SW 1271 (cell line): ENCODE measurements at regions not wholly inside any gene's neighbourhood (a gene's known extent, or its start where the extent isn't known, plus 50 kb on each side); places are given as distances from the start of the nearest gene placed in this dataset.
"Not testable (repeated sequence)": the region's sequence is repeated elsewhere in the genome, so short reads cannot be mapped to it uniquely, and the experiment has no call there.

ENCODE experiments used
- DNase-seq, 2 experiments: peaks; one replicate each; lab custom pipeline; 2025; lab: John Stamatoyannopoulos, UW

- DNase-seq, result no peak
These were observed 192.6 kb upstream of the E2F8 start for GRCh38 chr11:19433367-19433766.

- no peak for DNase-seq
These were observed 191.8 kb upstream of the E2F8 start for GRCh38 chr11:19432370-19433061.

- DNase-seq, result no peak
These were observed 190.1 kb upstream of the E2F8 start for GRCh38 chr11:19430754-19431398.

GRCh38 chr11:19430346-19430745, 189.6 kb upstream of the E2F8 start:
- DNase-seq, result no peak

GRCh38 chr11:19429108-19429760, 188.5 kb upstream of the E2F8 start:
- no peak for DNase-seq

- DNase-seq, result no peak
These were observed 187.7 kb upstream of the E2F8 start for GRCh38 chr11:19428206-19429002.

- DNase-seq, result no peak
These were observed 186.1 kb upstream of the E2F8 start for GRCh38 chr11:19426756-19427403.

- DNase-seq, result no peak
These were observed 185.4 kb upstream of the E2F8 start for GRCh38 chr11:19426011-19426755.

GRCh38 chr11:19422276-19422675, 181.5 kb upstream of the E2F8 start:
- DNase-seq, result no peak

- no peak for DNase-seq
These were observed 180.3 kb upstream of the E2F8 start for GRCh38 chr11:19420868-19421533.

- DNase-seq, result no peak
These were observed 179.1 kb upstream of the E2F8 start for GRCh38 chr11:19419808-19420207.

- DNase-seq, result no peak
These were observed 178.4 kb upstream of the E2F8 start for GRCh38 chr11:19419021-19419750.

GRCh38 chr11:19418221-19418620, 177.5 kb upstream of the E2F8 start:
- no peak for DNase-seq

- DNase-seq, result not testable (repeated sequence)
These were observed 171.3 kb upstream of the E2F8 start for GRCh38 chr11:19412070-19412469.

- DNase-seq, result no peak
These were observed 169.3 kb upstream of the E2F8 start for GRCh38 chr11:19410032-19410431.

GRCh38 chr11:19409307-19409706, 168.6 kb upstream of the E2F8 start:
- no peak for DNase-seq

- DNase-seq, result no peak
These were observed 167.0 kb upstream of the E2F8 start for GRCh38 chr11:19407677-19408270.

GRCh38 chr11:19405966-19406365, 165.2 kb upstream of the E2F8 start:
- no peak for DNase-seq

- no peak for DNase-seq
These were observed 164.0 kb upstream of the E2F8 start for GRCh38 chr11:19404787-19405186.
